Suppressor macrophage treated with lipopolysaccharide for 4 hours (primary cell): ENCODE measurements at regions not wholly inside any gene's neighbourhood (a gene's known extent, or its start where the extent isn't known, plus 50 kb on each side); places are given as distances from the start of the nearest gene placed in this dataset.

Experiments used
- DNase-seq: peaks from one replicate; pipeline ENCODE4 v3.0.0-alpha.2; 2020

GRCh38 chr10:28250782-28251181 is 52.1 kb downstream of the MPP7 start:
- DNase-seq: peak; percentile 57

DNA sequence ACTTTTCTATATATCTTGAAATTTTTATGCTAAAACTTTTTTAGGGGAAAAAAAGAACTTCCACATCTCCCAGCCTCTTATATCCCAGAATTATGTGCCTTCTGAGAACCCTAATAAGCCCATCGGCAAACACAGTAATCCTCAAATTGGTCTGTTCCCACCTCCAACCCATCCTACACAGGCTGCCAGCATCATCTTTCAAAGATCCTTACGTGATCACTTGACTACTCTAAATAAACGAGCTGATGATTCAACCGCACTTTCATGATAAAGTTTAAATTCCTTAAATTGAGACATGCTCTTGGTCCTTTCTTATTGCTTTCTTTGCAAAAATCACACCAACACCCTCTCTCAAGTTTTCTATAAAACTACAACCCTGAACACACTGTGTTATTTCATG is 52.5 kb downstream of the MPP7 start:
- DNase-seq: no peak

DNA sequence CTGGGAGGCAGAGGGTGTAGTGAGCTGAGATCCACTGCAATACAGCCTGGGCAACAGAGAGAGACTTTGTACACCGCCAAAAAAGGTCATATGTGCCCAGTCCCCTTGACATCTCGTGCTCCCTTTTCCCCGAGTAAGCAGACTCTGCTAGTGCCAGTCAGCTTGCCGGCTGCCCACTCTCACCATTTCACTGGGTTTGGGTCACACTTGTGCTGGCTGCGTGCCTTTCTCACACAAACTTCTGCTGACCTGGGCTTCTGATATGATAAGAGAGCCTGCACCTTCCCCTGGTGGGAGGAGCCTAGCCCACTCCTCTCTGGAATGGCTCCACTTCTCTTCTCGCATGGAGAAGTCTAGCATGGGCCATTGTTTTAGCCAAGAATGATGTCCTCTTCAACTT is 53.4 kb downstream of the MPP7 start:
- no peak for DNase-seq

DNA sequence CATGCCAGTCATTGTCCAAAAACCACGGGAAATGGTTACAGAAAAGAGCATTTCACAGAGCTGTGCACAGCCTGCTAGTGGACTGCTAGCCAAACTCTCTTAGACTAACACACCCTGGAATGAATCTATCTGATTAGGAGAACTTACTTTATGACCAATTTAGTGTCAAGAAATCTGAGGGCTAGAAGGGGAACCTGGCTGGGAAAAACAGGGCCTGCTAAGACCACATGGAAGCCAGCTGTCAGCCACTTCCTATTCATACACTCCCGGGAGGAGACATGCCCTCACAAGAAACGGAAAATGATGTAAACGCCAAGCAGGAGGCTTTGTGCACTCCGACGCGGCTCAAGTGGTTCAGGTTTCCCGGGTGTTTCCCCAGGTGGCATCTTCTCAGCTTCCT is 54.8 kb downstream of the MPP7 start:
- peak; percentile 71 for DNase-seq

GRCh38 chr10:28246023-28246422 is 56.8 kb downstream of the MPP7 start:
- DNase-seq: peak; percentile 8

DNA sequence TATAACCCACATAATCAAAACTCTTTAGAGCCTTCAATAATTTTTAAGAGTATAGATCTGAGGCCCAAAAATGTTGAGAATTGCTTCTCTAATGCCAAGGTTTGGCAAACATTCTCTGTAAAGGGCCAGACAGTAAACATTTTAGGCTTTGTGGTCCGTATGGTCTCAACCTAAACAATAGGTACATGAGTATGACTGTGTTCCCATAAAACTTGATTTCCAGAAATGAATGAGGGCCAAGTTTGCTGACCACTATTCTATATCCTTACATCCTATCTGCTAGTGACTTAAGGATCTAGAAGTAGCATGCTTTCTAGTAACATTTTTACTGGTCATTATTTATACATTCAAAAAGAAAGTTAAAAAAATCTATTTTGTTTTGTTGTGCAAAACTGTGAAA is 58.9 kb downstream of the MPP7 start:
- no peak for DNase-seq

DNA sequence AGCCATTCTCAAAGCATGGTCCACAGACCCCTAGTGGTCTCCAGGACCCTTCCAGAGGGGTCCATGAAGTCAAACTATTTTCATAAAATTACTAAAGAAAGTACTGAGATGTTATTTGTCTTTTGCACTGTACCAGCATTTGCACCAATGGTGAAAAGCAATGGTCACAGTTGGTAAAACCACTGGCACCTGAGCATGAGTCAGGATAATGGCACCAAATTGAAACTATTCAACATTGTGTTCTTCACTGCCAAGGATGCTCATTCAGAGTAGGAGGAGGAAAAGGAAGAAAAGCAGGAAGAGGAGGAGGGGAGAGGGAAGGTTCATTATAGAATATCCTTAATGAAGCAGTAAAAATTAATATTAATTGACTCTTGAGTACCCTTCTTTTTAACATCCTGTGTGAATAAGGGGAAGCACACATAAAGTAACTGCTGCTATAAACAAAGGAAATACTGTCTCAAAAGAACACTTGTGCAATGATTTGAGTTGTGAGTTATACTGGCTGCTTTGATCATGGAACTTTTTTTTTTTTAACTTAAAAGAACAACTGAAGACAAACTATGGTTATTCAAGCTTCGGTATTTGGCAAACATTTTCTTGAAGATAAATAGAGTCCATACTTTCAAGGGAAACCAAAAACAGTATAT is 60.2 kb downstream of the MPP7 start:
- DNase-seq: peak; percentile 16

DNA sequence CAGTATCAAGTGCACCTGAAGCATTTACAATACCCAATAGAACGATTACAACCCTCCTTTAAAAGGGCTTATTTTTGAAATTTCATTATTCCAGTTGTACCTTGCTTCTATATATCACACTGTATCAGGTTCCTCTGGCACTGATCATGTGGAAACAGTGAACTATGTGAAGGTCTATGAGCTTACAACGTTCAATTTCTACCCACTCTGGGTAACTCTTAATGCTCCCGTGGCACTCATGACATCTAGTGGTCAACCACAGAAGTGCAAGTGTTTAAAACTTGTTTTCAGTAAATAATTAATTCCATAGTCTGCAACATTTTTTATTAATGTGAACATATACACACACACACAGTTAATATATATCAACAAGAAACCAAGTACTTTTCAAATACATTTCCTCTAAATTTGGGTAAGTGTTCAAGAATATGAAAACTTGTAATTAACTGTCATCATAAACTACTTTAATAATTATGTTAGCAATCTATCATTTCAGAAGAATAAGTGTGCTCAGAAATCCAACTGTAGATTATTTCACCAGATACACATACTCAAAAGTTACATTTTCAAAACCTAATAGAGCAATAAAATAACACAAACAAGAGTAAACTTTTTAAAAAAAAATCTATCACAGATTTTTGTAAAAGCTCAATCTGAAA is 61.0 kb downstream of the MPP7 start:
- peak; percentile 71 for DNase-seq

- no peak for DNase-seq
Measured at GRCh38 chr10:28240400-28240799, 62.5 kb downstream of the MPP7 start.

DNA sequence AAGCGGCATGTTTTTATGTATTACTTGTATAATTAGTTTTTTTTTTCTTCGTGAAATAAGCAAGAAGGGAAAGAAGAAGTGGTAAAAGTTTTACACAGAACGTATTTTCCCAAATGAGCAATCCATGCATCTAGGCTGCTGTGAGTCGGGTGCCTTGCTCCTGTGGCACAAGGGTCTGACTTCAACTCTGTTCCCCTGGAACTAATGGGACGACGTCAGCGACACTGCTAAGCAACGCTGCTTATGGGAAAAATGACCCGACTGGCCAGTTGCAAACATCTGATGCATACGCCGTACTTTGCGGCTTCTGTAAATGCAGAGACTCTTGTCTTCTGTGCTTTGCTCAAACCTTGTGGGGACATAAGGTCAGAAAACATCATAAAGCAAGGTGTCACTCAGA is 66.3 kb downstream of the MPP7 start:
- peak; percentile 39 for DNase-seq

- no peak for DNase-seq
Measured at GRCh38 chr10:28220811-28221210, 82.1 kb downstream of the MPP7 start.

- no peak for DNase-seq
Measured at GRCh38 chr10:28219251-28219650, 83.6 kb downstream of the MPP7 start.

- no peak for DNase-seq
Measured at GRCh38 chr10:28217848-28218247, 85.0 kb downstream of the MPP7 start.

DNA sequence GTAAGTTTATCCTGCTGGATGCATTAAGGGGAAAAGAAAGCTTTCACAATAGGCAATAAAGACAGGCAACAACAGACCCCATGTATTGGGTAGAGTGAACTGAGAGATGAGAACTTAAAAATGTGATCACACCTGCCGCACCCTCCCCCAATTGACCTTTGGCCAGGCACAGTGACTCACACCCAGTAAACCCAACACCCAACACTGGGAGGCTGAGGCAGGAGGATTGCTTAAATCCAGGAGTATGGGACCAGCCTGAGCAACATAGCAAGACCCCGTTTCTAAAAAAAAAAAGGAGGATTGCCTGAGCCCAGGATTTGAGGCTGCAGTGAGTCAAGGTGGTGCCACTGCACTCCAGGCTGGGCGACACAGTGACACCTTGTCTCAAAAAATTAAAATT is 86.9 kb downstream of the MPP7 start:
- no peak for DNase-seq

DNA sequence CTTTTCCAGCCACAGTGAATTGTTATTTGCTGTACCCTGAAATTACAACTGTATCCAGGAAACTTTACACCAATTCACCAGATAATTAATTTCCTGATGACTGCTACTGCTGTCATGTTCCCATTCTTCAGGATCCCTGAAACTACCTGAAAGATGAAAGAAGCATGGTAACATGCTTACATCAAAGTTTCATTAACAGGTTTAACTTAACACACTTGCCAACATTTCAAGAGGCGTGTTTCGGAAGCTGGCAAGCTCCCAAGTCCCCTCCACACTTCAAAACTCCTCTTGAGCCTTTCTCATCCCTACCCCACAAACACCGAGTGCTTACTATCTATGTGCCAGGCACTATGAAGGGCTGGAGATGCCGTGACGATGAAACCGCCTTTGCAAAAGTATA is 88.6 kb downstream of the MPP7 start:
- DNase-seq: no peak

DNA sequence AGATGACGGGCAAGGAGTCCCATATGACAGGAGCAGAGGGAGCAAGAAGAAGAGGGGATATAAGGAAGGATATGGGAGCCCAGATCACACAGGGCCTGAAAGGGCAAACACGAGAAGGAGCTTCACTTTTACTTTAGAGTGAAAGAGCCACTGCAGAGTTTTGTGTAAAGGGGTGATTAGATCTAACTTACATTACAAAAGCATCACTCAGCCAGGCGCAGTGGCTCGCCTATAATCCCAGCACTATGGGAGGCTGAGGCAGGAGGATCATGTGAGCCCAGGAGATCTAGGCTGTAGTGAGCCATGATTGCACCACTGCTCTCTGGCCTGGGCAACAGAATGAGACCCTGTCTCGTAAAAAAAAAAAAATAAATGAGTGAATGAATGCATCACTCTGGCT is 91.1 kb downstream of the MPP7 start:
- no peak for DNase-seq

DNA sequence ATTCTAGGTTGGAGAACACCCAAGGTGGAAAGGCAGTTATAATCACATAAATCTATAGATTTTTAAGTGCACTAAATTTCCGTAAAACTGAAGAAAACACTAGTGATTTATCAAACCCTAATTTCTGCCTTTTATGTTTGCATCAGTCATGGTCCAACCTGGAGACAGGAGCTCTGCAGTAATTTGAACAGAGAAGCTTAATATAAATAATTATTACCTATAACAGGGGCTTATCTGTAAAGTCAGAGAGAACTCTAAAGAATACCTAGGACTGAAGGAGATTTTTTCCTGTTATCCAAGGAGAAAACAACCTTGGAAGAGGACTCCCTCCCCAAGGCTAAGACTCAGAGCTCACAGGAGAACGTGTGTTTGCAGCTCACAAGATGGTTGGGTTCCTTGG is 95.1 kb downstream of the MPP7 start:
- DNase-seq: no peak

DNA sequence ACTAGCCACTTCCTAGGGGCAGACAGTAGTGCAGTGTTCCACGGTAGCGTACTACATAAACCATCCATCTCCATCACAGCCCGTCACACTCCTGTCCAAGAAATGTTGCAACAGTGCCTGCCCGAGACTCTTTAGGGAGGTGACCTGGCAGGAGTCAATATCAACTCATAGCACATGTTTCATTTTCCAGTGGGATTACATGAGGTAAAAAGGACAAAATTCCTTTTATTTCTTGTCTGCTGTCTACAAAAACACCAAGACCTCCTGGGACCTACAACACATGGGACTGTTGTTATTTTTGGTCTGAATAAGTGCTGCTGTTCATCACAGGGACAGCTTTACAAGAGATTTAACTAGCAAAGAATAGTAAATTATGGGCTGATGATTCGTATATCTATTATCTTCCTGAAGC is 99.9 kb downstream of the MPP7 start:
- DNase-seq: no peak

GRCh38 chr10:28201410-28202400 is 101.2 kb downstream of the MPP7 start:
- no peak for DNase-seq

GRCh38 chr10:28200775-28201174 is 102.1 kb downstream of the MPP7 start:
- no peak for DNase-seq

GRCh38 chr10:28199941-28200340 is 102.9 kb downstream of the MPP7 start:
- DNase-seq: no peak

DNA sequence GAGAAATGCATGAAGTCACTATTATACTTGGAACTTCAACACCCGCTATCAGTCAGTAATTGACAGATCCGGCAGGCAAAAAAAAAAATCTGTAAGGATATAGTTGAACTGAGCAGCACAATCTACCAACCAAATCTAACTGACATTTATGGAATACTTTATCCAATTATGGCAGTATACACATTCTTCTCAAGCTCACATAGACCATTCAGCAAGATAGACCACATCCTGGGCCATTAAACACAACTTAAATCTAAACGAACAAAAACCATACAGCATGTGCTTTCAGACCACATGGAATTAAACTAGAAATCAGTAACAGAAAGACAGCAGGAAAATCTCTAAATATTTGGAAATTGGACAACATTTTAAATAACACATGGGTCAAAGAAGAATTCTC is 112.7 kb downstream of the MPP7 start:
- no peak for DNase-seq

GRCh38 chr10:28188526-28188925 is 114.3 kb downstream of the MPP7 start:
- DNase-seq: no peak
